H1 (cell line): ENCODE measurements at regions not wholly inside any gene's neighbourhood (a gene's known extent, or its start where the extent isn't known, plus 50 kb on each side); places are given as distances from the start of the nearest gene placed in this dataset.

ENCODE experiments used
- CTCF ChIA-PET: fragments of 300-600 bp; sonication (Branson Sonifier 250); formaldehyde crosslinking; loops from one replicate; lab custom pipeline; 2021; ENCODE audit not compliant: partially characterized antibody; lab: Charles Lee
- POLR2A ChIA-PET: fragments of 300-600 bp; sonication (Branson Sonifier 250); formaldehyde crosslinking; loops from one replicate; lab custom pipeline; 2021; ENCODE audit warnings: inconsistent platforms; ENCODE audit not compliant: partially characterized antibody; lab: Charles Lee
- DNase-seq, 2 experiments: peaks; one replicate each; pipeline versions ENCODE4 v3.0.0 to v3.0.0-alpha.2; 2010 to 2022; ENCODE audit warnings: low spot score in 2 of 2, low read depth in 1 of 2, mixed read lengths in 1 of 2
- FAIRE-seq: peaks from 2 replicates; lab custom pipeline; 2011; peaks lifted over from hg19 to GRCh38; lab: Jason Lieb, UNC
- H2AFZ ChIP-seq: 2 replicates; pipeline ENCODE4 v1.8.1; 2012; ENCODE audit warnings: low read length, inconsistent platforms
- H2AK5ac ChIP-seq: 2 replicates; pipeline ENCODE4 v1.6.1; 2013; ENCODE audit warnings: low read depth, low read length
- H2BK120ac ChIP-seq: replicated peaks from 2 replicates; pipeline ENCODE3; 2013; ENCODE audit warnings: low read depth, low read length, inconsistent platforms
- H2BK12ac ChIP-seq: 2 replicates; pipeline ENCODE4 v1.6.1; 2013; ENCODE audit warnings: low read depth, low read length
- H2BK15ac ChIP-seq: 2 replicates; pipeline ENCODE4 v1.6.1; 2013; ENCODE audit warnings: low read length
- H2BK20ac ChIP-seq: 2 replicates; pipeline ENCODE4 v1.6.1; 2013; ENCODE audit warnings: low read length
- H2BK5ac ChIP-seq: 2 replicates; pipeline ENCODE4 v1.6.1; 2013; ENCODE audit warnings: low read depth, low read length
- H3K14ac ChIP-seq: 2 replicates; pipeline ENCODE4 v1.6.1; 2013; ENCODE audit warnings: inconsistent platforms; ENCODE audit not compliant: insufficient read length
- H3K18ac ChIP-seq: 2 replicates; pipeline ENCODE4 v1.6.1; 2013; ENCODE audit warnings: low read length; ENCODE audit errors: extremely low read depth
- H3K23ac ChIP-seq: 2 replicates; pipeline ENCODE4 v1.6.1; 2013; ENCODE audit warnings: inconsistent platforms; ENCODE audit not compliant: insufficient read length
- H3K23me2 ChIP-seq: 2 replicates; pipeline ENCODE4 v1.6.1; 2013; ENCODE audit warnings: low read depth, low read length
- H3K27ac ChIP-seq: 2 replicates; pipeline ENCODE4 v1.6.1; 2011; ENCODE audit warnings: low read depth, low read length, inconsistent platforms
- H3K27me3 ChIP-seq, 4 experiments: replicated peaks in 1 of 4; 1 replicate in 1 of 4; 2 replicates in 3 of 4; pipeline versions ENCODE4 v1.6.1 to v1.8.1; 2011 to 2013; ENCODE audit warnings: low read length in 3 of 4, mild to moderate bottlenecking in 3 of 4, inconsistent platforms in 2 of 4, mixed read lengths in 2 of 4, moderate library complexity in 1 of 4; ENCODE audit not compliant: control insufficient read depth in 3 of 4, insufficient read depth in 3 of 4; ENCODE audit errors: extremely low read depth in 1 of 4
- H3K36me3 ChIP-seq, 4 experiments: 2 replicates each; pipeline versions ENCODE4 v1.6.1 to v1.8.1; 2011 to 2013; ENCODE audit warnings: mild to moderate bottlenecking in 4 of 4, low read length in 3 of 4, moderate library complexity in 2 of 4, control low read depth in 1 of 4, inconsistent platforms in 1 of 4; ENCODE audit not compliant: insufficient read depth in 4 of 4, control insufficient read depth in 2 of 4
- H3K4ac ChIP-seq: replicated peaks from 2 replicates; pipeline ENCODE3; 2013; ENCODE audit warnings: low read length, low read depth, mixed read lengths, inconsistent platforms; ENCODE audit not compliant: insufficient read length
- H3K4me1 ChIP-seq, 4 experiments: replicated peaks in 1 of 4; 1 replicate in 1 of 4; 2 replicates in 3 of 4; pipeline versions ENCODE4 v1.6.1 to v1.8.1; 2011 to 2013; ENCODE audit warnings: low read length in 3 of 4, inconsistent platforms in 2 of 4, mixed read lengths in 1 of 4; ENCODE audit not compliant: insufficient read depth in 4 of 4, control insufficient read depth in 3 of 4
- H3K4me2 ChIP-seq, 2 experiments: 2 replicates each; pipeline versions ENCODE4 v1.6.1 to v1.8.1; 2011 to 2013; ENCODE audit warnings: low read depth in 2 of 2, low read length in 2 of 2, control low read depth in 1 of 2, inconsistent platforms in 1 of 2, mild to moderate bottlenecking in 1 of 2; ENCODE audit not compliant: insufficient read depth in 1 of 2
- H3K4me3 ChIP-seq, 4 experiments: fragments of 200-600, 300-600 bp in 1 of 4; sonication (generic), shearing (Covaris generic), sonication (Bioruptor Twin) in 1 of 4; 2 replicates each; pipeline versions ENCODE4 v1.5.1 to v1.8.1; 2011 to 2016; ENCODE audit warnings: low read length in 4 of 4, low read depth in 3 of 4, control low read depth in 2 of 4, inconsistent platforms in 2 of 4, mild to moderate bottlenecking in 2 of 4, mixed read lengths in 1 of 4, moderate library complexity in 1 of 4; ENCODE audit not compliant: insufficient read depth in 2 of 4; ENCODE audit errors: extremely low read depth in 1 of 4
- H3K56ac ChIP-seq: replicated peaks from 2 replicates; pipeline ENCODE3; 2013; ENCODE audit warnings: low read depth, mild to moderate bottlenecking, mixed read lengths, low read length, inconsistent platforms; ENCODE audit not compliant: insufficient read length
- H3K79me1 ChIP-seq: 2 replicates; pipeline ENCODE4 v1.6.1; 2013; ENCODE audit warnings: low read depth, low read length, control low read depth
- H3K79me2 ChIP-seq, 2 experiments: 2 replicates each; pipeline versions ENCODE4 v1.6.1 to v1.8.1; 2012 to 2013; ENCODE audit warnings: low read length in 2 of 2, mild to moderate bottlenecking in 2 of 2, inconsistent platforms in 1 of 2; ENCODE audit not compliant: insufficient read depth in 2 of 2, control insufficient read depth in 1 of 2
- H3K9ac ChIP-seq, 4 experiments: replicated peaks in 1 of 4; 1 replicate in 1 of 4; 2 replicates in 3 of 4; pipeline versions ENCODE4 v1.6.1 to v1.8.1; 2011 to 2013; ENCODE audit warnings: low read depth in 3 of 4, low read length in 3 of 4, control low read depth in 2 of 4, mild to moderate bottlenecking in 2 of 4, moderate library complexity in 2 of 4, inconsistent platforms in 1 of 4; ENCODE audit errors: extremely low read depth in 1 of 4
- H3K9me3 ChIP-seq, 2 experiments: 2 replicates each; pipeline versions ENCODE4 v1.6.1 to v1.8.1; 2012 to 2013; ENCODE audit warnings: mild to moderate bottlenecking in 2 of 2, moderate library complexity in 2 of 2, control low read depth in 1 of 2, inconsistent platforms in 1 of 2, low read depth in 1 of 2, low read length in 1 of 2, mixed read lengths in 1 of 2; ENCODE audit not compliant: insufficient read depth in 2 of 2
- H4K20me1 ChIP-seq, 2 experiments: replicated peaks in 1 of 2; 2 replicates each; pipeline versions ENCODE3 to v1.8.1; 2011 to 2013; ENCODE audit warnings: inconsistent platforms in 2 of 2, low read length in 2 of 2, mild to moderate bottlenecking in 1 of 2; ENCODE audit not compliant: insufficient read depth in 2 of 2, control insufficient read depth in 1 of 2
- H4K5ac ChIP-seq: 2 replicates; pipeline ENCODE4 v1.6.1; 2013; ENCODE audit warnings: low read length, low read depth, mixed read lengths, inconsistent platforms; ENCODE audit not compliant: insufficient read length
- H4K8ac ChIP-seq: 2 replicates; pipeline ENCODE4 v1.8.0; 2013; ENCODE audit warnings: mild to moderate bottlenecking, moderate library complexity, low read length, inconsistent platforms; ENCODE audit not compliant: insufficient read depth; ENCODE audit errors: extremely low read depth
- H4K91ac ChIP-seq: replicated peaks from 2 replicates; pipeline ENCODE3; 2013; ENCODE audit warnings: low read length, mixed read lengths, inconsistent platforms; ENCODE audit not compliant: insufficient read length
- CBX5 ChIP-seq: fragments of 300-800, 300-1000 bp; sonication (generic); IDR thresholded peaks from 2 replicates; pipeline ENCODE4 v1.7.1; 2016; ENCODE audit warnings: antibody characterized with exemption, low read length, low read depth
- EZH2 ChIP-seq: fragments of 200-600 bp; sonication (generic); IDR thresholded peaks from 2 replicates; pipeline ENCODE4 v1.7.1; 2012; ENCODE audit warnings: low read depth, mild to moderate bottlenecking, moderate library complexity, low read length, inconsistent platforms; ENCODE audit not compliant: severe bottlenecking
- RAD21 ChIP-seq, 2 experiments: IDR thresholded peaks in 1 of 2; conservative IDR thresholded peaks in 1 of 2; 2 replicates each; pipeline ENCODE4 v1.6.1; 2011; ENCODE audit warnings: low read depth in 2 of 2, low read length in 2 of 2, improper control_type of control experiment in 1 of 2, inconsistent platforms in 1 of 2, mild to moderate bottlenecking in 1 of 2, moderate library complexity in 1 of 2
- WGBS, 2 experiments: shearing (Covaris generic) in 1 of 2; methylation state at CpG; one replicate each; pipeline versions ENCODE4 v1.1.6 to v1.1.7; 2013 to 2015; ENCODE audit warnings: low lambda C conversion rate in 2 of 2, mixed read lengths in 2 of 2, inconsistent platforms in 1 of 2, low coverage in 1 of 2, missing lambda C conversion rate in 1 of 2; ENCODE audit not compliant: insufficient replicate concordance in 2 of 2, insufficient coverage in 1 of 2, insufficient read length in 1 of 2; ENCODE audit errors: extremely low coverage in 1 of 2, missing lambda C conversion rate in 1 of 2; 5-methylcytosine and 5-hydroxymethylcytosine counted together
- TF ChIP-seq, protein P1 (sequence below): IDR thresholded peaks from 2 replicates; pipeline ENCODE4 v1.6.1; 2012; ENCODE audit warnings: low read length, inconsistent platforms
- TF ChIP-seq, protein P2 (sequence below), 3 experiments: IDR thresholded peaks; 1 replicate in 2 of 3; 2 replicates in 1 of 3; pipeline versions ENCODE4 v1.5.1 to v1.6.1; 2011; ENCODE audit warnings: low read length in 3 of 3, mild to moderate bottlenecking in 3 of 3, inconsistent platforms in 2 of 3, low read depth in 1 of 3, moderate library complexity in 1 of 3; ENCODE audit not compliant: insufficient read depth in 1 of 3; ENCODE audit errors: control extremely low read depth in 1 of 3

DNA sequence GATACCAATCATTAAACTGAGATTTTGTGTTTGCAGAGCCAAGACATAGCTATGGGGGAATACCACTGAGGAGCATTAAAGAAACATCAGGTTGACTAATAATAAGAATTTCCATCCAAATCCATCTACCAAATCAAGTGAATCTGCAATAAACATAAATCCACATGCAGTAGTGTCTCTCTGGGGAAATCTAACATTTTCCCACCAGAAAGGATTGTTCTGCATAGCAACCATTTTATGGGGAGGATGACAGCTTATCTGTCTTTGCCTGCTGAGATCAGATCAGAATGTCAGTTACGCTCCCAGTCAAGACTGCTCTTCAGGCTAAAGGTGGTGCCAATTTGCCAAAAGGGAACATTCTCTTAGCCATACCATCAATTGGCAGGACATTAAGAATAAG, 1098.9 kb upstream of the CHAC2 start:
- Histone ChIP-seq H3K9me3 (peaks cover 5 to 9% of the 10 kb centered on the region in 2 experiments; a peak in 3 of 4 replicates), H3K36me3 (no peaks in the 10 kb centered on the region), H3K23me2 (no peaks in the 10 kb centered on the region), H4K8ac (no peak overlapping the region), H3K4me2 (no peak overlapping the region), H3K4me3 (no peak overlapping the region), H3K79me1 (no peaks in the 10 kb centered on the region), H2BK5ac (no peak overlapping the region), H2BK20ac (no peak overlapping the region), H3K9ac (no peak overlapping the region), H3K27me3 (no peaks in the 10 kb centered on the region), H3K79me2 (no peaks in the 10 kb centered on the region), H2AFZ (no peak overlapping the region), H3K4me1 (peaks cover 0 to 2% (median 0%) of the 10 kb centered on the region in 4 experiments; a peak in 1 of 7 replicates), H3K14ac (no peak overlapping the region), H2BK15ac (no peak overlapping the region), H3K56ac (no peak overlapping the region), H4K5ac (no peak overlapping the region), H3K27ac (no peak overlapping the region), H2AK5ac (no peak overlapping the region), H4K20me1 (no peaks in the 10 kb centered on the region), H3K18ac (no peak overlapping the region), H3K23ac (no peak overlapping the region), H4K91ac (no peak overlapping the region), H2BK12ac (no peak overlapping the region)
- WGBS, 2 experiments: 95% methylated on average over 1 of the region's 1 CpG; no CpG with 5 or more reads in 1 of the 2 experiments
- CTCF ChIA-PET: no interaction called here
- POLR2A ChIA-PET: no interaction called here
- FAIRE-seq: no peak
- DNase-seq: no peak
- no peak for TF ChIP-seq EZH2
- TF ChIP-seq CBX5: no peak
- TF ChIP-seq RAD21 (IDR thresholded peaks at IDR 0.05 in 1 of 2, conservative IDR thresholded peaks at IDR 0.05 in 1 of 2; ENCODE audit: low read depth in 2 of 2, low read length in 2 of 2): no peak
- TF ChIP-seq, protein P1, sequence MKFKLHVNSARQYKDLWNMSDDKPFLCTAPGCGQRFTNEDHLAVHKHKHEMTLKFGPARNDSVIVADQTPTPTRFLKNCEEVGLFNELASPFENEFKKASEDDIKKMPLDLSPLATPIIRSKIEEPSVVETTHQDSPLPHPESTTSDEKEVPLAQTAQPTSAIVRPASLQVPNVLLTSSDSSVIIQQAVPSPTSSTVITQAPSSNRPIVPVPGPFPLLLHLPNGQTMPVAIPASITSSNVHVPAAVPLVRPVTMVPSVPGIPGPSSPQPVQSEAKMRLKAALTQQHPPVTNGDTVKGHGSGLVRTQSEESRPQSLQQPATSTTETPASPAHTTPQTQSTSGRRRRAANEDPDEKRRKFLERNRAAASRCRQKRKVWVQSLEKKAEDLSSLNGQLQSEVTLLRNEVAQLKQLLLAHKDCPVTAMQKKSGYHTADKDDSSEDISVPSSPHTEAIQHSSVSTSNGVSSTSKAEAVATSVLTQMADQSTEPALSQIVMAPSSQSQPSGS: no peak
- TF ChIP-seq, protein P2, sequence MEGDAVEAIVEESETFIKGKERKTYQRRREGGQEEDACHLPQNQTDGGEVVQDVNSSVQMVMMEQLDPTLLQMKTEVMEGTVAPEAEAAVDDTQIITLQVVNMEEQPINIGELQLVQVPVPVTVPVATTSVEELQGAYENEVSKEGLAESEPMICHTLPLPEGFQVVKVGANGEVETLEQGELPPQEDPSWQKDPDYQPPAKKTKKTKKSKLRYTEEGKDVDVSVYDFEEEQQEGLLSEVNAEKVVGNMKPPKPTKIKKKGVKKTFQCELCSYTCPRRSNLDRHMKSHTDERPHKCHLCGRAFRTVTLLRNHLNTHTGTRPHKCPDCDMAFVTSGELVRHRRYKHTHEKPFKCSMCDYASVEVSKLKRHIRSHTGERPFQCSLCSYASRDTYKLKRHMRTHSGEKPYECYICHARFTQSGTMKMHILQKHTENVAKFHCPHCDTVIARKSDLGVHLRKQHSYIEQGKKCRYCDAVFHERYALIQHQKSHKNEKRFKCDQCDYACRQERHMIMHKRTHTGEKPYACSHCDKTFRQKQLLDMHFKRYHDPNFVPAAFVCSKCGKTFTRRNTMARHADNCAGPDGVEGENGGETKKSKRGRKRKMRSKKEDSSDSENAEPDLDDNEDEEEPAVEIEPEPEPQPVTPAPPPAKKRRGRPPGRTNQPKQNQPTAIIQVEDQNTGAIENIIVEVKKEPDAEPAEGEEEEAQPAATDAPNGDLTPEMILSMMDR (IDR thresholded peaks at IDR 0.05; ENCODE audit: control extremely low read depth in 1 of 3, insufficient read depth in 1 of 3, low read depth in 1 of 3, low read length in 3 of 3): no peak
- TF ChIP-seq, all 59 proteins: peak for 0
- no peak overlapping the region for H2BK120ac ChIP-seq
- no peak overlapping the region for H3K4ac ChIP-seq
